SK-N-SH treated with all-trans-retinoic acid at 6 μM for 48 hours (cell line): ENCODE measurements at regions not wholly inside any gene's neighbourhood (a gene's known extent, or its start where the extent isn't known, plus 50 kb on each side); places are given as distances from the start of the nearest gene placed in this dataset.

Source experiments
- ARNTL ChIP-seq: fragments of 450-650 bp; formaldehyde crosslinking; IDR thresholded peaks from 2 replicates; pipeline ENCODE4 v1.5.0; 2020; ENCODE audit warnings: low read depth, mild to moderate bottlenecking, moderate library complexity, borderline replicate concordance
- ESRRG ChIP-seq: fragments of 250-450 bp; sonication (Bioruptor Pico); IDR thresholded peaks from 2 replicates; pipeline ENCODE4 v1.6.1; 2021; ENCODE audit warnings: mild to moderate bottlenecking
- GLIS3 ChIP-seq: fragments of 250-450 bp; sonication (Bioruptor Pico); IDR thresholded peaks from 2 replicates; pipeline ENCODE4 v1.5.0; 2020; ENCODE audit warnings: mild to moderate bottlenecking, moderate library complexity
- OSR1 ChIP-seq: fragments of 250-450 bp; sonication (Bioruptor Pico); IDR thresholded peaks from 2 replicates; pipeline ENCODE4 v1.8.0; 2022; ENCODE audit warnings: moderate library complexity, mild to moderate bottlenecking, inconsistent platforms
- PATZ1 ChIP-seq: fragments of 250-450 bp; sonication (Bioruptor Pico); IDR thresholded peaks from 2 replicates; pipeline ENCODE4 v1.8.0; 2020; ENCODE audit warnings: mild to moderate bottlenecking, moderate library complexity, borderline replicate concordance
- PPARA ChIP-seq: fragments of 250-450 bp; sonication (Bioruptor Pico); IDR thresholded peaks from 2 replicates; pipeline ENCODE4 v1.5.0; 2020; ENCODE audit warnings: mild to moderate bottlenecking, borderline replicate concordance
- RARB ChIP-seq: fragments of 250-450 bp; sonication (Bioruptor Pico); IDR thresholded peaks from 2 replicates; pipeline ENCODE4 v1.8.0; 2021; ENCODE audit warnings: mild to moderate bottlenecking, moderate library complexity
- SNAI2 ChIP-seq: fragments of 250-450 bp; sonication (Bioruptor Pico); IDR thresholded peaks from 2 replicates; pipeline ENCODE4 v1.5.0; 2020; ENCODE audit warnings: mild to moderate bottlenecking, moderate library complexity
- TCF4 ChIP-seq: fragments of 250-450 bp; sonication (Bioruptor Pico); IDR thresholded peaks from 2 replicates; pipeline ENCODE4 v1.8.0; 2021; ENCODE audit warnings: mild to moderate bottlenecking, moderate library complexity, borderline replicate concordance
- TOX ChIP-seq: fragments of 250-450 bp; sonication (Bioruptor Pico); IDR thresholded peaks from 2 replicates; pipeline ENCODE4 v1.8.0; 2021; ENCODE audit warnings: mild to moderate bottlenecking, moderate library complexity, borderline replicate concordance
- TSHZ2 ChIP-seq: fragments of 250-450 bp; sonication (Bioruptor Pico); IDR thresholded peaks from 2 replicates; pipeline ENCODE4 v1.5.0; 2020; ENCODE audit warnings: mild to moderate bottlenecking, moderate library complexity
- ZFP3 ChIP-seq: fragments of 250-450 bp; sonication (Bioruptor Pico); IDR thresholded peaks from 2 replicates; pipeline ENCODE4 v1.5.0; 2020; ENCODE audit warnings: mild to moderate bottlenecking, moderate library complexity
- ZNF8 ChIP-seq: fragments of 450-650 bp; formaldehyde crosslinking; IDR thresholded peaks from 2 replicates; pipeline ENCODE4 v1.5.0; 2020; ENCODE audit warnings: mild to moderate bottlenecking, moderate library complexity

- TF ChIP-seq SNAI2 (CRISPR knock-in tag) (no peak), ARNTL (no peak), TSHZ2 (CRISPR knock-in tag) (no peak), TCF4 (CRISPR knock-in tag) (no peak), ZNF8 (no peak), ZFP3 (CRISPR knock-in tag) (no peak), RARB (no peak), GLIS3 (CRISPR knock-in tag) (no peak), ESRRG (CRISPR knock-in tag) (no peak), OSR1 (CRISPR knock-in tag) (no peak), PATZ1 (no peak), PPARA (CRISPR knock-in tag) (no peak), TOX (CRISPR knock-in tag) (no peak)
Observed at GRCh38 chr16:13510425-13511151, 409.4 kb upstream of the ERCC4 start.
